Loucy (cell line): ENCODE measurements at regions not wholly inside any gene's neighbourhood (a gene's known extent, or its start where the extent isn't known, plus 50 kb on each side); places are given as distances from the start of the nearest gene placed in this dataset.

ENCODE experiments used
- H2AFZ ChIP-seq: fragments of 200-600 bp; sonication (generic); 2 replicates; pipeline ENCODE4 v1.6.0; 2016; ENCODE audit warnings: antibody characterized with exemption, mild to moderate bottlenecking, low read length, moderate library complexity
- H3F3A ChIP-seq: fragments of 200-600 bp; 2 replicates; pipeline ENCODE4 v1.6.0; 2016; ENCODE audit warnings: antibody characterized with exemption, low read depth, mild to moderate bottlenecking
- H3K27me3 ChIP-seq: fragments of 200-600 bp; sonication (generic); 2 replicates; pipeline ENCODE4 v1.6.1; 2014; ENCODE audit warnings: low read length, mild to moderate bottlenecking; ENCODE audit not compliant: insufficient read depth, poor library complexity, severe bottlenecking
- H3K36me3 ChIP-seq: fragments of 200-600 bp; sonication (generic); 2 replicates; pipeline ENCODE4 v1.6.1; 2016; ENCODE audit warnings: low read length; ENCODE audit not compliant: insufficient read depth
- H3K4me1 ChIP-seq: fragments of 200-600 bp; sonication (generic); 2 replicates; pipeline ENCODE4 v1.5.1; 2014; ENCODE audit warnings: low read length, mild to moderate bottlenecking; ENCODE audit not compliant: insufficient read depth, poor library complexity, severe bottlenecking
- H3K4me2 ChIP-seq: fragments of 200-600 bp; sonication (generic); 2 replicates; pipeline ENCODE4 v1.6.0; 2014; ENCODE audit warnings: antibody characterized with exemption, low read length, low read depth, mild to moderate bottlenecking; ENCODE audit not compliant: poor library complexity, severe bottlenecking
- H3K4me3 ChIP-seq: fragments of 200-600 bp; sonication (generic); 2 replicates; pipeline ENCODE4 v1.5.1; 2014; ENCODE audit warnings: low read length, mild to moderate bottlenecking, mixed read lengths; ENCODE audit not compliant: poor library complexity, severe bottlenecking
- H3K79me2 ChIP-seq: fragments of 200-600 bp; sonication (generic); 2 replicates; pipeline ENCODE4 v1.6.1; 2014; ENCODE audit warnings: low read length; ENCODE audit not compliant: insufficient read depth
- H3K9ac ChIP-seq: fragments of 200-600 bp; sonication (generic); 2 replicates; pipeline ENCODE4 v1.6.0; 2014; ENCODE audit warnings: mild to moderate bottlenecking, low read depth, low read length, moderate library complexity; ENCODE audit not compliant: poor library complexity, severe bottlenecking
- H3K9me2 ChIP-seq: fragments of 200-600 bp; sonication (generic); replicated peaks from 2 replicates; pipeline ENCODE4 v1.6.1; 2016; ENCODE audit warnings: low read depth, low read length, mixed read lengths
- H3K9me3 ChIP-seq: fragments of 200-600 bp; sonication (generic); 2 replicates; pipeline ENCODE4 v1.6.1; 2014; ENCODE audit warnings: mild to moderate bottlenecking, antibody characterized with exemption, low read length, low read depth; ENCODE audit not compliant: insufficient read depth
- H4K20me1 ChIP-seq: fragments of 200-600 bp; sonication (generic); 2 replicates; pipeline ENCODE4 v1.6.0; 2014; ENCODE audit warnings: antibody characterized with exemption, low read length, mild to moderate bottlenecking; ENCODE audit not compliant: insufficient read depth, poor library complexity, severe bottlenecking
- CTCF ChIP-seq: fragments of 200-600 bp; sonication (generic); conservative IDR thresholded peaks from 2 replicates; pipeline ENCODE4 v1.5.1; 2014; ENCODE audit warnings: mild to moderate bottlenecking, antibody characterized with exemption, low read length
- EZH2phosphoT487 ChIP-seq: fragments of 200-600 bp; IDR thresholded peaks from 2 replicates; pipeline ENCODE4 v1.6.1; 2018; ENCODE audit warnings: antibody characterized with exemption, mild to moderate bottlenecking, moderate library complexity, borderline replicate concordance

- no peak overlapping the region for H3K4me2 ChIP-seq
- H3K4me3 ChIP-seq: no peak overlapping the region
- no peaks in the 10 kb centered on the region for H3K36me3 ChIP-seq
- no peaks in the 10 kb centered on the region for H3K9me2 ChIP-seq
- TF ChIP-seq EZH2phosphoT487 (no peak), CTCF (no peak)
- no peaks in the 10 kb centered on the region for H3K4me1 ChIP-seq
- H3F3A ChIP-seq: no peaks in the 10 kb centered on the region
- H2AFZ ChIP-seq: no peak overlapping the region
- H3K9ac ChIP-seq: no peak overlapping the region
- no peaks in the 10 kb centered on the region for H3K79me2 ChIP-seq
- no peaks in the 10 kb centered on the region for H3K27me3 ChIP-seq
- no peaks in the 10 kb centered on the region for H3K9me3 ChIP-seq
- H4K20me1 ChIP-seq: no peaks in the 10 kb centered on the region
Measured at GRCh38 chr5:116671211-116671736, 96.7 kb upstream of the SEMA6A start.

GRCh38 chr5:116669261-116670031 is 94.8 kb upstream of the SEMA6A start:
- Histone ChIP-seq H4K20me1 (no peaks in the 10 kb centered on the region), H3K4me2 (no peak overlapping the region), H3K36me3 (no peaks in the 10 kb centered on the region), H3K4me3 (no peak overlapping the region), H2AFZ (no peak overlapping the region), H3K9me2 (no peaks in the 10 kb centered on the region), H3K27me3 (no peaks in the 10 kb centered on the region), H3K9ac (no peak overlapping the region), H3K4me1 (no peaks in the 10 kb centered on the region), H3K79me2 (no peaks in the 10 kb centered on the region), H3K9me3 (no peaks in the 10 kb centered on the region), H3F3A (no peaks in the 10 kb centered on the region)
- TF ChIP-seq CTCF (no peak), EZH2phosphoT487 (no peak)

- H3K79me2 ChIP-seq: no peaks in the 10 kb centered on the region
- H4K20me1 ChIP-seq: no peaks in the 10 kb centered on the region
- no peaks in the 10 kb centered on the region for H3K9me3 ChIP-seq
- TF ChIP-seq CTCF: no peak
- TF ChIP-seq EZH2phosphoT487: no peak
- no peaks in the 10 kb centered on the region for H3K4me1 ChIP-seq
- H3F3A ChIP-seq: no peaks in the 10 kb centered on the region
- no peaks in the 10 kb centered on the region for H3K36me3 ChIP-seq
- no peak overlapping the region for H3K4me2 ChIP-seq
- H3K9ac ChIP-seq: no peak overlapping the region
- H2AFZ ChIP-seq: no peak overlapping the region
- no peaks in the 10 kb centered on the region for H3K27me3 ChIP-seq
- no peak overlapping the region for H3K4me3 ChIP-seq
- H3K9me2 ChIP-seq: no peaks in the 10 kb centered on the region
Measured at GRCh38 chr5:116668390-116668789, 93.8 kb upstream of the SEMA6A start.
